Activated T-helper 1 cell treated with anti-CD3 and anti-CD28 coated beads, Interleukin-12 subunit alpha, Interleukin-12 subunit beta, Interleukin-2, Interleukin-4 antibody, amounts not matched to agents 30 ng/mL and 10 ng/mL and 1 ng/mL, durations not matched to agents 14 hours and 24 hours and 36 hours (primary cell): ENCODE measurements at regions not wholly inside any gene's neighbourhood (a gene's known extent, or its start where the extent isn't known, plus 50 kb on each side); places are given as distances from the start of the nearest gene placed in this dataset.

Experiments
- DNase-seq: peaks from one replicate; pipeline ENCODE4 v3.0.0; 2021; ENCODE audit warnings: low spot score
- H3K27ac Mint-ChIP-seq: one replicate; pipeline ENCODE4 v1.8.0; 2021; ENCODE audit warnings: mild to moderate bottlenecking, mixed read lengths
- H3K27me3 Mint-ChIP-seq: one replicate; pipeline ENCODE4 v1.8.0; 2022; ENCODE audit warnings: mild to moderate bottlenecking, moderate library complexity, mixed read lengths; ENCODE audit not compliant: insufficient read depth
- H3K36me3 Mint-ChIP-seq: one replicate; pipeline ENCODE4 v1.8.0; 2021; ENCODE audit warnings: low read depth, mixed read lengths
- H3K4me1 Mint-ChIP-seq: one replicate; pipeline ENCODE4 v1.8.0; 2021; ENCODE audit warnings: low read depth, mixed read lengths
- H3K4me3 Mint-ChIP-seq: one replicate; pipeline ENCODE4 v1.8.0; 2021; ENCODE audit warnings: mild to moderate bottlenecking, moderate library complexity, mixed read lengths
- H3K9me3 Mint-ChIP-seq: one replicate; pipeline ENCODE4 v1.8.0; 2021; ENCODE audit warnings: mixed read lengths
- intact Hi-C: fragments of 100-400 bp; cut with micrococcal nuclease; formaldehyde crosslinking; loops from one replicate; pipeline ENCODE4 v1.15.1; 2024

DNA sequence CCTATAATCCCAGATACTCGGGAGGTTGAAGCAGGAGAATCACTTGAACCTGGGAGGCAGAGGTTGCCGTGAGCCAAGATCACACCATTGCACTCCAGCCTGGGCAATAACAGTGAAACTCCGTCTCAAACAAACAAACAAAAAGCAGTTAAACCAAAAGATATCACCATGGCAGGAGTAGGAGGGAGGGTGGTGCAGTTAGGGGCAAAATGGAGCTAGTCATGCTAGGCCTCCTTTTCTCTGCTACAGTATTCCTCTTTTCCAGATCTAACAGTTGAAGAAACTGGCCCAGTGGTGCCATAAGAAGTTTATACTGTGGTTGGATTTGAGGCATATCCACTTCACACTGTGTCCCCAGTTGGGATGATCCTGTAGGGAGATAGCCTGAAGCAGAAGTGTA, 261.6 kb downstream of the SKIDA1 start:
- H3K27me3 Mint-ChIP-seq: no peaks in the 10 kb centered on the region
- no peaks in the 10 kb centered on the region for H3K36me3 Mint-ChIP-seq
- intact Hi-C loops: no loop called here
- H3K9me3 Mint-ChIP-seq: no peaks in the 10 kb centered on the region
- H3K4me1 Mint-ChIP-seq: no peaks in the 10 kb centered on the region
- no peak overlapping the region for H3K27ac Mint-ChIP-seq
- no peak overlapping the region for H3K4me3 Mint-ChIP-seq
- DNase-seq: no peak

DNA sequence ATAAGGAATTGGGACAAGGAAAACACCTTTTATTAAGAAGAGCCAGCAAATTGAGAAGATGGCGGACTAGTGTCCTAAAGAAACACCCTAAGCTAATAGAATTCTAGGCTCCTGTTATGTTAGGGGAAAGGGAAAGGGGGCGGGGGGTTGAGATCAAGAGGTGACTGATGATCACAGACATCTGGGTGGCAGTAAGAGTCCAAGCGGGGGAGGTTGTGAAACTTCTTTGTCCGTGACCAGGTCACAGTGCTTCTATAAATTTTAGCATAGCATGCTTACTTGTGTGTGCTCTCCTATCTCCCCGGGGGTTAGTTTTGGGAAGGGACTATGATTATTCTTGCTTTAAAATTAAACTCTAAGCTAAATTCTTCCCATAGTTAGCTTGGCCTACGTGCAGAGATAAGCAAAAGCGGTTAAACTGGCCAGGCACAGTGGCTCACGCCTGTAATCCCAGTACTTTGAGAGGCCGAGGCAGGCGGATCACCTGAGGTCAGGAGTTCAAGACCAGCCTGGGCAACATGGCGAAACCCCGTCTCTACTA, 262.1 kb downstream of the SKIDA1 start:
- Mint-ChIP-seq H3K27ac (no peak overlapping the region), H3K4me1 (no peaks in the 10 kb centered on the region), H3K9me3 (no peaks in the 10 kb centered on the region), H3K27me3 (no peaks in the 10 kb centered on the region), H3K4me3 (no peak overlapping the region), H3K36me3 (no peaks in the 10 kb centered on the region)
- intact Hi-C loops: no loop called here
- no peak for DNase-seq

DNA sequence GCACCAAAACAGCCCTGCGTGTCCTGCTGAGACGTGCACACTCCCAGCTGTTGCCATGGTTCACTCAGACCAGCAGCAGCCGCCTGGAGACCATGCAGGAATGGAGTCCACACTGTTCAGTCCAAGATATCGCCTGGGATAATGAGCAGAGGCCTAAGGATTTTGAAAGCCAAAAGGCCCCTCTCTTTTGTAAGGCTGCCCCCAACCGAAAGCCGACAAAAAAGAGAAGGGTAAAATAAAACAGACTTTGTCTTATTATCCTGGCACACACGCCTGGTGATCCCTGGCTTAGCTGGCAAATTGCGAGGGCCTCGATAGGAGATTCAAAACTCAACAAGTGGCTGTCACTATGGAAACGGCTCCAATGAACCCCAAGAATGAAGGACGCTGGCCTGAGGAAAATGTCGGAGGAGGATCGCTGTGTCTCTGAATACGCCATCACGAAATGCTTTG, 263.6 kb downstream of the SKIDA1 start:
- Mint-ChIP-seq H3K9me3 (no peaks in the 10 kb centered on the region), H3K36me3 (no peaks in the 10 kb centered on the region), H3K27me3 (no peaks in the 10 kb centered on the region), H3K27ac (no peak overlapping the region), H3K4me3 (no peak overlapping the region), H3K4me1 (no peaks in the 10 kb centered on the region)
- no peak for DNase-seq
- intact Hi-C loops: no loop called here

DNA sequence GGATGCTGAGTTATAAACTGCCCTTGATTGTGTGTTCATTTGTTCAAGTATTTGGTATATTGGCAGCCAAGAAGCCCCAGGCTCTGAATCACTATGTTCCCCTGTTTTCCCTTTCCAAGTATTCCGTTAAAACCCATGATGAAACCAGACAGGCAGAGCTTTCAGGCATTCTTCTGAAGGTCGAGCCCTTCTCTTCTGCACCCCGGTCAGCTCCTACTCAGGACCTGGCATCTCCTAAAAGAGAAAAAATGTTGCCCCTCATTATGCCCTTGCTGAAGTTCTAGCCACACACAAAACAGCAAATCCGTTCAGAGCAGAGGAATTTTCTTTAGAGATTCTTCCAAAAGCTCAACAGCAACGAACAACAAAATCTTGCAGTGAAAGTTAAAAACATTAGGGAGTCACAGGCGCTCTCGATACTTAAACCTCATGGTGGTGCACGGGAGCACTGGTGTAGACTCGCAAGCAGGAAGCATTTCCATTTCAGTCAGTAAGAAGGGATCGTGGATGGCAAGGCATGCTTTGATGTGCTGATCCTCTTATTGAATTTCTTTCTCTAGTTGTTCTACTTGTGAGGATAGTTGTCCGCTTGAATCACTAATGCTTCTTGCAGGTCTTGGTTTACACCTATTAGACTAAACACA, 264.9 kb downstream of the SKIDA1 start:
- no peak overlapping the region for H3K27ac Mint-ChIP-seq
- H3K9me3 Mint-ChIP-seq: no peaks in the 10 kb centered on the region
- H3K4me1 Mint-ChIP-seq: no peaks in the 10 kb centered on the region
- H3K27me3 Mint-ChIP-seq: no peaks in the 10 kb centered on the region
- no peaks in the 10 kb centered on the region for H3K36me3 Mint-ChIP-seq
- H3K4me3 Mint-ChIP-seq: no peak overlapping the region
- intact Hi-C loops: no loop called here
- no peak for DNase-seq

DNA sequence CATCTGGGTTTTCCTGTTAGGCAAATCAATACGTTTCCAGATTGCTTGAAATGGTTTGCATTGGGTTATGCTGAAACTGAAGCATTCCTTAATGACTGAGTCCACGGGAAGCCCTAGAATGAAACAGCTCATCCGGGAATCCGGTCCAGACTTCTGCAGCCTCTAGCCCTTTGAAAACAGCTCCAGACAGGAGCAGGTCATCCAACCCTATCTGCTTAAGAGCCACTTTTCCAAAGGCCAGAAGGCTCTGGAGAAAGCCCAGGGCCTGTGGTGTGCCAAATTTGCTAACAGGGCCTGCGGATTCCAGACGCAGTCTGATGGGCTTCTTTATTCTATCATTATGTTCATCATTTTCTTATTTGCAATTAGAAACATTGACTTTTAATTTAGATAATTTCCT, 265.4 kb downstream of the SKIDA1 start:
- H3K9me3 Mint-ChIP-seq: no peaks in the 10 kb centered on the region
- no peak overlapping the region for H3K4me3 Mint-ChIP-seq
- H3K4me1 Mint-ChIP-seq: no peaks in the 10 kb centered on the region
- H3K36me3 Mint-ChIP-seq: no peaks in the 10 kb centered on the region
- no peak for DNase-seq
- H3K27me3 Mint-ChIP-seq: no peaks in the 10 kb centered on the region
- intact Hi-C loops: no loop called here
- no peak overlapping the region for H3K27ac Mint-ChIP-seq

DNA sequence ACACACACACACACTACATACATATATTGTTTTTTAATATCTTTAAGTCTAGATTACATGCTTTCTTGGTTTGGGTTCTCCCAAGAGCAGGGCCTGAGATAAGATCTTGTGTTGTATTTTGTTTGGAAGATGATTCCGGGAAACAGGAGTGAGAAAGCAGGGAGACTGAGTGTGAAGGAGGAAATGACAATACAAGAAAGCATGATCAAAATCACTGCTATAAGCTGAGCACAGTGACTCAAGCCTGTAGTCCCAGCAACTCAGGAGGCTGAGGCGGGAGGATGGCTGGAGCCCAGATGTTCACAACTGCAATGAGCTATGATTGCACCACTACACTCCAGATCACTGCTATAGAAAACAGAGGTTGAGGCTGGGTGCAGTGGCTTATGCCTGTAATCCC, 267.6 kb downstream of the SKIDA1 start:
- H3K4me3 Mint-ChIP-seq: no peak overlapping the region
- intact Hi-C loops: no loop called here
- H3K27me3 Mint-ChIP-seq: no peaks in the 10 kb centered on the region
- no peaks in the 10 kb centered on the region for H3K9me3 Mint-ChIP-seq
- H3K36me3 Mint-ChIP-seq: no peaks in the 10 kb centered on the region
- no peak overlapping the region for H3K27ac Mint-ChIP-seq
- no peak for DNase-seq
- no peaks in the 10 kb centered on the region for H3K4me1 Mint-ChIP-seq

DNA sequence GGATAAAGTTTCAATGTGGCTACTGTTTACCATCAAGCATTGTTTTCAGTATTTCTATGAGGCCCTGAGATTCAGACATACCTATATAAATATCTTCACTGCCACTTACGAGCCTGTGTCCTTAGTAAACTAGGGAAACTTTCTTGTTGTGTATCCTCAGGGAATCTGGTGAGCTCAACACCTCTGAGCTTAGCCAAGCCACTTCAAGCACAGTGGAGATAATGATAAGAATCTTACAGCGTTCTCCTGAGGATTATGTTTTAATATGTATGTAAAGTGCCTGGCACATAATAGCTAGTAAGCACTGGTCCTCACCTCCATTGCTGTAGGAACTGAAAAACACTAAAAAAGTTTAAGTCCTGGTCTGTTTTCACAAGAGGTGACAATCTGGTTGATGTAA, 268.3 kb downstream of the SKIDA1 start:
- no peaks in the 10 kb centered on the region for H3K36me3 Mint-ChIP-seq
- no peaks in the 10 kb centered on the region for H3K4me1 Mint-ChIP-seq
- H3K27ac Mint-ChIP-seq: no peak overlapping the region
- no peak overlapping the region for H3K4me3 Mint-ChIP-seq
- no peaks in the 10 kb centered on the region for H3K9me3 Mint-ChIP-seq
- no peaks in the 10 kb centered on the region for H3K27me3 Mint-ChIP-seq
- intact Hi-C loops: no loop called here
- no peak for DNase-seq

DNA sequence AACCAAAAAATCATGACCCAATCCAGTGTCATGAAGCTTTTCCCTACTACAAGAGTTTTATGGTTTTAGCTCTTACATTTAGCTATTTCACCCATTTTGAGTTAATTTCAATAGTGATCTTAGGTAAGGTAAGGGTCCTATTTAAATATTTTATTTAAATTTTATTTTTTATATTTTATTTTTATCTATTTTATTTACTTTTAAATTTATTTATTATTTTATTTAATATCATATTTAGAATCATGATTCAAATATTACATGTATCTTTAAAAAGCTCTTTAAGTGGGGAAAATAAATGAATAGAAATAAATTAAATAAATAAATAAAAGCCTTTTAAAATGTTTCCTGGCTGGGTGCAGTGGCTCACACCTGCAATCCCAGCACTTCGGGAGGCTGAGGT, 276.0 kb downstream of the SKIDA1 start:
- Mint-ChIP-seq H3K27ac (no peak overlapping the region), H3K4me1 (no peaks in the 10 kb centered on the region), H3K36me3 (no peaks in the 10 kb centered on the region), H3K27me3 (peaks cover 3% of the 10 kb centered on the region), H3K9me3 (no peaks in the 10 kb centered on the region), H3K4me3 (no peak overlapping the region)
- no peak for DNase-seq
- intact Hi-C loops: no loop called here

DNA sequence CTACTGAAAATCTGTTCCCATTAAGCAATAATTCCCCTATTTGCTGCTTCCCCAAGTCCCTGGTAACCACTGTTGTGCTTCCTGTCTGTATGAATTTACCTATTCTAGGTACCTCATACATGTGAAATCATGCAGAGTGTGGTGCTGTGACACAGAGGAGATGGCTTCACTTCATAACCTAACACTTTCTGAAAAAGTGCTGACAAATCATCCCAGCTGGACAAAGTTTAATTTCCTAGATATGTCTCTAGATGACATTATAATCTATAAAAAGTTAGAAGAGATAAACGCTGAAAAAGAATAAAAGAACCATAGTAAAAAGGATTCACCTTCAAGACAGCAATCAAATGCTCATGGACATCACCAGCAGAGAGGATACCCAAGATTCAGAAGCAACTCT, 277.9 kb downstream of the SKIDA1 start:
- DNase-seq: no peak
- Mint-ChIP-seq H3K27me3 (peaks cover 3% of the 10 kb centered on the region), H3K36me3 (no peaks in the 10 kb centered on the region), H3K9me3 (no peaks in the 10 kb centered on the region), H3K4me1 (no peaks in the 10 kb centered on the region), H3K4me3 (no peak overlapping the region), H3K27ac (no peak overlapping the region)
- intact Hi-C loops: no loop called here

DNA sequence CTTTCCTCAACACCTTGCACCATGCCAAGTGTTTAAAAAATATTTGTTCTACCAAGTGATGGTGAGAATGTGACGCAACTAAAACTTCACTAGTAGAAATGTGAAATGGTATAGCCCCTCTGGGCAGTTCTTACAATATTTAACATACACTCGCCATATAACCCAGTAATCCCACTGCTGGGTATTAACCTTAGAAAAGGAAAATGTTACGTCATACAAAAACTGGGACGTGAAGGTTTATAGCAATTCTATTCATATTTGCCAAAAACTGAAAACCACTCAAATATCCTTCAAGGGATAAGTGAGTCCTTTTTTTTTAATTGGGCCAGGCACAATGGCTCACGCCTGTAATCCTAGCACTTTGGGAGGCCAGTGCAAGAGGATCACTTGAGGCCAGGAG, 279.3 kb downstream of the SKIDA1 start:
- H3K27ac Mint-ChIP-seq: no peak overlapping the region
- H3K4me3 Mint-ChIP-seq: no peak overlapping the region
- H3K36me3 Mint-ChIP-seq: no peaks in the 10 kb centered on the region
- peaks cover 3% of the 10 kb centered on the region for H3K27me3 Mint-ChIP-seq
- no peaks in the 10 kb centered on the region for H3K9me3 Mint-ChIP-seq
- DNase-seq: no peak
- intact Hi-C loops: no loop called here
- H3K4me1 Mint-ChIP-seq: no peaks in the 10 kb centered on the region

DNA sequence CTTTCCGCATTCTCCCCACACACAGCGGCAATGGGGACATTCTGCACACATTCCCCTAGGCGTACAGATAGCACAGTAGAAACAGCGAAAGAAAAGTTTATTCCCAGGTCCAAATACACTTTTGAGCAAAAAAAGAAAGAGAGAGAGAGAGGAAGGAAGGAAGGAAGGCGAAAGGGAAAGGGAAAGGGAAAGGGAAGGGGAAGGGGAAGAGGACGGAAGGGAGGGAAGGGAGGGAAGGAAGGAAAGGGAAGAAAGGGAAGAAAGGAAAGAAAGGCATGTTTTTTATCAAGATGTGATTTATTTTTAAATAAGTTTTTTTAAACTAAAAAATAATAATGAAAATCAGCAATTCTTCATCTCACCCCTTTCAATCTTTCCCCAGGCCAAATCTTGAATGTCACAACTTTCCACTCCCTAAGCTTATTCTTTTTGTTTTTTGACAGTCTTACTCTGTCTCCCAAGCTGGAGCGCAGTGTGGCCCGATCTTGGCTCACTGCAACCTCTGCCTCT, 281.7 kb downstream of the SKIDA1 start:
- no peaks in the 10 kb centered on the region for H3K9me3 Mint-ChIP-seq
- intact Hi-C loops: no loop called here
- H3K27me3 Mint-ChIP-seq: peaks cover 2% of the 10 kb centered on the region

DNA sequence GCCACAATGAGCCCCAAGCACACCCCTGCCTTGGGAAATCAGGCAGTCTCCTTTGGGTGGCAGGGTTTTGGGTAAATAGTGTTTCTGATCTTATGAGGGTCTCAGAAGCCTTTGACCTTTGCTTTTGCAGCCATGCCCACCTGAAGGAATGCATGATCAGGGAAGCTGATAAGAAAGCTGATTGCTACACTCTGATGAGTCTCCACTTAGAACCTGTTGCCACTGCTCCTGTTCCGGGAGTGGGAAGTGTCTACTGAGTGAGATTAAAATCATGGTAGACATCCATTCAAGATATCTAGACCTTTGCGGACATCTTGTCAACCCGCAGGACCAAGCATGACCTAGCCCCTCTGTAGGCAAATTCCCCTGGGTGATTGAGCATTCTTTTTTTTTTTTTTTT, 282.6 kb downstream of the SKIDA1 start:
- intact Hi-C loops: no loop called here
- no peaks in the 10 kb centered on the region for H3K27me3 Mint-ChIP-seq
- H3K36me3 Mint-ChIP-seq: no peaks in the 10 kb centered on the region
- no peak overlapping the region for H3K4me3 Mint-ChIP-seq
- H3K9me3 Mint-ChIP-seq: no peaks in the 10 kb centered on the region
- H3K27ac Mint-ChIP-seq: no peak overlapping the region
- DNase-seq: no peak
- H3K4me1 Mint-ChIP-seq: no peaks in the 10 kb centered on the region

More for the DNA sequence above, 281.7 kb downstream of the SKIDA1 start:
- Mint-ChIP-seq H3K4me1 (no peaks in the 10 kb centered on the region), H3K27ac (no peak overlapping the region), H3K36me3 (no peaks in the 10 kb centered on the region), H3K4me3 (no peak overlapping the region)
- DNase-seq: no peak

DNA sequence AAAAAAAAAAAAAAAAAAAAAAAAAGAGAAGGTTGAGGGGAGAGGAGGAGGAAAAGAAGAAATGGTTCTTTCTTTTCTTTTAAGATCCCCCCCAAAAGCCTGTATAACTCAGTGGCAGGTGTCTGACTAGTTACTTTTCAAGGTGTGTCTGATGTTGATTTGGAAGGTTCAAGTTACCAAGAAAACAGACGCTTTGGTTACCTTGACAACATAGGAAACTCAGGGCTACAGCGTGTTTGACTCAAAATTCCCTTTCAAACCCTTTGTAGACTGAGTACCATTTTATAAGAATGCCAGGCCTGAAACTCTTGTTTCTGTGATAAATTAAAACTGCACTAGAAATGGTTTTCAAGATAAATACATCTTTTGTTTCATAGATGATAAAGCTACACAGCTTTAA, 286.8 kb downstream of the SKIDA1 start:
- intact Hi-C loops: no loop called here
- H3K36me3 Mint-ChIP-seq: no peaks in the 10 kb centered on the region
- no peak overlapping the region for H3K27ac Mint-ChIP-seq
- H3K4me3 Mint-ChIP-seq: no peak overlapping the region
- no peaks in the 10 kb centered on the region for H3K9me3 Mint-ChIP-seq
- DNase-seq: no peak
- no peaks in the 10 kb centered on the region for H3K27me3 Mint-ChIP-seq
- no peaks in the 10 kb centered on the region for H3K4me1 Mint-ChIP-seq

DNA sequence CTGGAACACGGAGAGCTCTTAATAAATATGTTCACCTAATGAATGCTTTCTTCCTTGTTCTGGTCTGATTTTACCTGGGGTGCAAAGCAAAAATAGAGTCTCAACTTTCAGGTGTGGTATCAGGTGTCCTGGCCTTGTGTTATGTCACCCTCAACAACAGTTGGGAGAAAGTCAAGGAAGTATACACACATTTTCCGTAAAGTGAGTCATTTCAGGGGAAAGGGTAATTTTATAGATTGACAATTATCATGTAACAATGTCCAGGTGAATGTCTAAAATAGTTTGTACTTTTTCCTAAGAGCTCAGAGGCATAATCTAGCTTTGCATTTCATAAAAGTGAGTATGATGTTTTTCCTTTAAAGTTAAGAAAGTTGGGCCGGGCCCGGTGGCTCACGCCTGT, 287.4 kb downstream of the SKIDA1 start:
- H3K4me1 Mint-ChIP-seq: no peaks in the 10 kb centered on the region
- intact Hi-C loops: no loop called here
- no peak overlapping the region for H3K4me3 Mint-ChIP-seq
- DNase-seq: no peak
- no peaks in the 10 kb centered on the region for H3K27me3 Mint-ChIP-seq
- no peak overlapping the region for H3K27ac Mint-ChIP-seq
- no peaks in the 10 kb centered on the region for H3K36me3 Mint-ChIP-seq
- no peaks in the 10 kb centered on the region for H3K9me3 Mint-ChIP-seq
